Natural killer cell (primary cell): ENCODE measurements at regions not wholly inside any gene's neighbourhood (a gene's known extent, or its start where the extent isn't known, plus 50 kb on each side); places are given as distances from the start of the nearest gene placed in this dataset.

ENCODE experiments used
- ATAC-seq, 3 donors: fragments of 150-1000 bp in 2 of 3; fragments of 200-7000 bp in 1 of 3; cut with Tn5 transposase; 1 replicate in 1 of 3; 2 replicates in 2 of 3; pipeline ENCODE4 v1.10.0; 2021; ENCODE audit warnings: mild to moderate bottlenecking in 2 of 3, moderate library complexity in 2 of 3
- DNase-seq, 2 donors: peaks; one replicate each; pipeline versions ENCODE4 v3.0.0 to v3.0.0-alpha.2; 2013 to 2021; ENCODE audit warnings: mixed read lengths in 1 of 2
- H3K27ac ChIP-seq: one replicate; pipeline ENCODE4 v1.5.1; 2013; ENCODE audit warnings: mild to moderate bottlenecking, low read length
- H3K27me3 ChIP-seq: one replicate; pipeline ENCODE4 v1.6.1; 2013; ENCODE audit warnings: low read length; ENCODE audit not compliant: control insufficient read depth, insufficient read depth
- H3K36me3 ChIP-seq: one replicate; pipeline ENCODE4 v1.6.1; 2013; ENCODE audit warnings: low read length; ENCODE audit not compliant: control insufficient read depth, insufficient read depth
- H3K4me1 ChIP-seq: one replicate; pipeline ENCODE4 v1.6.1; 2013; ENCODE audit warnings: low read length; ENCODE audit not compliant: control insufficient read depth, insufficient read depth
- H3K4me3 ChIP-seq: one replicate; pipeline ENCODE4 v1.5.1; 2013; ENCODE audit warnings: low read length
- H3K9me3 ChIP-seq: one replicate; pipeline ENCODE4 v1.6.1; 2013; ENCODE audit warnings: low read length; ENCODE audit not compliant: control insufficient read depth, insufficient read depth
- H3K27ac Mint-ChIP-seq, 2 donors: one replicate each; pipeline ENCODE4 v1.8.0; 2022; ENCODE audit warnings: mild to moderate bottlenecking in 2 of 2, mixed read lengths in 2 of 2, moderate library complexity in 1 of 2
- H3K27me3 Mint-ChIP-seq, 2 donors: one replicate each; pipeline ENCODE4 v1.8.0; 2022; ENCODE audit warnings: low read depth in 2 of 2, mixed read lengths in 2 of 2
- H3K36me3 Mint-ChIP-seq: one replicate; pipeline ENCODE4 v1.8.0; 2022; ENCODE audit warnings: mixed read lengths
- H3K4me1 Mint-ChIP-seq, 2 donors: one replicate each; pipeline ENCODE4 v1.8.0; 2022; ENCODE audit warnings: mixed read lengths in 2 of 2
- H3K4me3 Mint-ChIP-seq: one replicate; pipeline ENCODE4 v1.8.0; 2022; ENCODE audit warnings: mild to moderate bottlenecking, moderate library complexity, mixed read lengths
- H3K9me3 Mint-ChIP-seq, 2 donors: one replicate each; pipeline ENCODE4 v1.8.0; 2022; ENCODE audit warnings: mixed read lengths in 2 of 2
- WGBS: methylation state at CpG from one replicate; pipeline ENCODE4 v1.1.7; 2013; ENCODE audit warnings: missing lambda C conversion rate; ENCODE audit not compliant: insufficient coverage; 5-methylcytosine and 5-hydroxymethylcytosine counted together
- intact Hi-C: fragments of 100-400 bp; cut with micrococcal nuclease; formaldehyde crosslinking; loops from one replicate; pipeline ENCODE4 v1.14.2; 2022
- TF ChIP-seq, protein P1 (sequence below): fragments of 200-600 bp; IDR thresholded peaks from one replicate; pipeline ENCODE4 v1.8.0; 2022; ENCODE audit warnings: antibody characterized with exemption

DNA sequence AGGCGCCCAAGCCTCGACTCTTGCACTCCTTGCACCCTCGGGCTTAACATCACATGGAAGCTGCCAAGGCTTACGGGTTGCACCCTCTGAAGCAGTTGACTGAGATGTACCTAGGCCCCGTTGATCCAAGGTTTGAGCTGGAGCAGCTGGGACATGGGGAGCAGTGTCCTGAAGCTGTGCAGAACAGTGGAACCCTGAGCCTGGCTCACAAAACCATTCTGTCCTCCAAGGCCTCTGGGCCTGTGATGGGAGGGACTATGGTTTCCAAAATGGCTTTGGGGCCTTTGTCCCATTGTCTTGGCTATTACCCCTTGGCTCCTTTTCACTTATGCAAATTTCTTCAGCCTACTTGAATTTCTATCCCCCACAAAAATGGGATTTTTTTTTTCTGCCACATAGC, 454.0 kb downstream of the PIK3C3 start:
- ATAC-seq: no peak
- Mint-ChIP-seq H3K27ac (no peak overlapping the region), H3K4me3 (no peak overlapping the region), H3K36me3 (no peaks in the 10 kb centered on the region), H3K4me1 (no peaks in the 10 kb centered on the region), H3K27me3 (no peaks in the 10 kb centered on the region), H3K9me3 (peaks cover 11 to 17% of the 10 kb centered on the region in 2 donors)
- Histone ChIP-seq H3K4me1 (no peaks in the 10 kb centered on the region), H3K4me3 (no peak overlapping the region), H3K36me3 (no peaks in the 10 kb centered on the region), H3K27me3 (no peaks in the 10 kb centered on the region), H3K9me3 (peaks cover 4% of the 10 kb centered on the region), H3K27ac (no peak overlapping the region)
- WGBS: 72% methylated on average over 5 of the region's 5 CpGs
- intact Hi-C loops: no loop called here
- DNase-seq: no peak
- TF ChIP-seq, protein P1, sequence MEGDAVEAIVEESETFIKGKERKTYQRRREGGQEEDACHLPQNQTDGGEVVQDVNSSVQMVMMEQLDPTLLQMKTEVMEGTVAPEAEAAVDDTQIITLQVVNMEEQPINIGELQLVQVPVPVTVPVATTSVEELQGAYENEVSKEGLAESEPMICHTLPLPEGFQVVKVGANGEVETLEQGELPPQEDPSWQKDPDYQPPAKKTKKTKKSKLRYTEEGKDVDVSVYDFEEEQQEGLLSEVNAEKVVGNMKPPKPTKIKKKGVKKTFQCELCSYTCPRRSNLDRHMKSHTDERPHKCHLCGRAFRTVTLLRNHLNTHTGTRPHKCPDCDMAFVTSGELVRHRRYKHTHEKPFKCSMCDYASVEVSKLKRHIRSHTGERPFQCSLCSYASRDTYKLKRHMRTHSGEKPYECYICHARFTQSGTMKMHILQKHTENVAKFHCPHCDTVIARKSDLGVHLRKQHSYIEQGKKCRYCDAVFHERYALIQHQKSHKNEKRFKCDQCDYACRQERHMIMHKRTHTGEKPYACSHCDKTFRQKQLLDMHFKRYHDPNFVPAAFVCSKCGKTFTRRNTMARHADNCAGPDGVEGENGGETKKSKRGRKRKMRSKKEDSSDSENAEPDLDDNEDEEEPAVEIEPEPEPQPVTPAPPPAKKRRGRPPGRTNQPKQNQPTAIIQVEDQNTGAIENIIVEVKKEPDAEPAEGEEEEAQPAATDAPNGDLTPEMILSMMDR: no peak

DNA sequence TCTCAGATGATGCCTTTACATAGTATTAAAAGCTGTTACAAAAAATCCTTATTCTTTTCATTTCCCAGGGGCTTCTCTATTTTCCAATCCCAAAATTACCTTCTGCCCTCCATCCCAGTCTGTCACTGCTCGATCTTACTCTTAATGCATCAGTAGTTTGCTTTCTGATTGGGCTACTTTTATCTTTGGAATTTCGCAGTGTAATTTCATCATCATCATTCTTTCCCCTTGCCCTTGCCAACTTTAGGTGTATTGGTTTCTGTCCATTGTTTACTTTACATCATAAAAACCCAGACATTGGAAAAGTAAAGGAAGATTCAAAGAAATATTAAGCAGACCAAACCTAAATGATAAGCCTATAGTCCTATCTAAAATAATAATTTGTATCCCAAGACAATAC, 457.2 kb downstream of the PIK3C3 start:
- Histone ChIP-seq H3K4me1 (no peaks in the 10 kb centered on the region), H3K36me3 (no peaks in the 10 kb centered on the region), H3K9me3 (peaks cover 4% of the 10 kb centered on the region), H3K27ac (no peak overlapping the region), H3K4me3 (no peak overlapping the region), H3K27me3 (no peaks in the 10 kb centered on the region)
- no peak for ATAC-seq
- Mint-ChIP-seq H3K4me1 (no peaks in the 10 kb centered on the region), H3K27ac (no peak overlapping the region), H3K36me3 (no peaks in the 10 kb centered on the region), H3K27me3 (no peaks in the 10 kb centered on the region), H3K4me3 (no peak overlapping the region), H3K9me3 (peaks cover 14 to 25% of the 10 kb centered on the region in 2 donors)
- WGBS: 90% methylated on average over 2 of the region's 2 CpGs
- intact Hi-C loops: no loop called here
- no peak for DNase-seq
- TF ChIP-seq, protein P1: no peak

DNA sequence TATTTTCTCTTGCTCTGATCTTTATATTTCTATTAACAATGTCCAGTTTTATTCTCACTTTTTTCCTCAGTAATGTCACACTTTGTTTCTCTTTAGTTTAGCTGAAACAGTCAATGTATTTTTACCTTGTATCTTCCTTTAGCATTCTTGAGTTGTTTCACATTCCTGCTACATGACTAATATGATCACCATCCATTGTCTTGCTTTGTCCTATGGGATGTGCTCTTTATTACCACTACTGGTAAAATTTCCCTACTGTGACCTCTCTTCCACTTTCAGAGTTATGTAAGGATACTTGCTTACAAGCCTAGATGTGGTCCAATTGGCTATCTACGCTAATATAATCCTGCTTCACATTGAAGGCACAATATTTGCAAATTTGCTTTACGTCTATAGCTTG, 457.9 kb downstream of the PIK3C3 start:
- 93% methylated on average over 2 of the region's 2 CpGs for WGBS
- Mint-ChIP-seq H3K36me3 (no peaks in the 10 kb centered on the region), H3K4me1 (no peaks in the 10 kb centered on the region), H3K27ac (no peak overlapping the region), H3K27me3 (no peaks in the 10 kb centered on the region), H3K4me3 (no peak overlapping the region), H3K9me3 (peaks cover 14 to 22% of the 10 kb centered on the region in 2 donors)
- Histone ChIP-seq H3K27me3 (no peaks in the 10 kb centered on the region), H3K36me3 (no peaks in the 10 kb centered on the region), H3K27ac (no peak overlapping the region), H3K9me3 (peaks cover 4% of the 10 kb centered on the region), H3K4me3 (no peak overlapping the region), H3K4me1 (no peaks in the 10 kb centered on the region)
- DNase-seq (no peak), ATAC-seq (no peak)
- TF ChIP-seq, protein P1: no peak
- intact Hi-C loops: no loop called here

DNA sequence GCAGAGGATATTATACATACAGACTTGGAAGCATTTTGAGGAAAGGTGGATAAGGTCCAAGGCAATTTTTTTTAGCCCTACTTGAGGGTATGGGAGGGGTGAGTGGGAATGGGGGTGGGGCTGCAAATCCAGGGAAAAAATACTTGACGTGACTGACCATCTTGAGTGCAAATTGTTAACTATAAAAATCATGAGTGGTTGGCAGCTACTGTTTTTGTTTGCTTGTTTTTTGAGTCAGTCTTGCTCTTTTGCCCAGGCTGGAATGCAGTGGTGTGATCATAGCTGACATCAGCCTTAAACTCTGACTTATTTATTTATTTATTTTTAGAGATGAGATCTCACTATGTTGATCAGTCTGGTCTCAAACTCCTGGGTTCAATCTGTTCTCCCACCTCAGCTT, 458.8 kb downstream of the PIK3C3 start:
- Histone ChIP-seq H3K27me3 (no peaks in the 10 kb centered on the region), H3K27ac (no peak overlapping the region), H3K36me3 (no peaks in the 10 kb centered on the region), H3K4me1 (no peaks in the 10 kb centered on the region), H3K9me3 (no peaks in the 10 kb centered on the region), H3K4me3 (no peak overlapping the region)
- H3K36me3 Mint-ChIP-seq: no peaks in the 10 kb centered on the region
- peaks cover 13 to 21% of the 10 kb centered on the region in 2 donors for H3K9me3 Mint-ChIP-seq
- no peak overlapping the region for H3K27ac Mint-ChIP-seq
- no peaks in the 10 kb centered on the region for H3K27me3 Mint-ChIP-seq
- intact Hi-C loops: no loop called here
- H3K4me1 Mint-ChIP-seq: no peaks in the 10 kb centered on the region
- WGBS: 100% methylated on average over 1 of the region's 1 CpG
- H3K4me3 Mint-ChIP-seq: no peak overlapping the region
- DNase-seq: no peak
- TF ChIP-seq, protein P1: no peak
- no peak for ATAC-seq
